Tibial nerve (tissue), 4 donors: ENCODE measurements at regions not wholly inside any gene's neighbourhood (a gene's known extent, or its start where the extent isn't known, plus 50 kb on each side); places are given as distances from the start of the nearest gene placed in this dataset.

Source experiments
- CTCF ChIP-seq, 5 experiments: fragments of 200-600 bp in 3 of 5; fragments of 450-650 bp in 2 of 5; sonication (generic) in 3 of 5; IDR thresholded peaks; one replicate each; pipeline ENCODE4 v1.5.1; 2016 to 2019; ENCODE audit warnings: antibody characterized with exemption in 5 of 5, mild to moderate bottlenecking in 3 of 5, moderate library complexity in 2 of 5
- EP300 ChIP-seq, 2 donors: sonication (generic); formaldehyde crosslinking; IDR thresholded peaks; one replicate each; pipeline ENCODE4 v1.6.1; 2017; ENCODE audit warnings: antibody characterized with exemption in 2 of 2, mild to moderate bottlenecking in 1 of 2

GRCh38 chr15:98127586-98127985 is 167.1 kb downstream of the ARRDC4 start:
- no peak for TF ChIP-seq CTCF (IDR thresholded peaks at IDR 0.05)
- no peak for TF ChIP-seq EP300 (IDR thresholded peaks at IDR 0.05)
